ENCODE measurements at regions not wholly inside any gene's neighbourhood (a gene's known extent, or its start where the extent isn't known, plus 50 kb on each side); places are given as distances from the start of the nearest gene placed in this dataset.

DNA sequence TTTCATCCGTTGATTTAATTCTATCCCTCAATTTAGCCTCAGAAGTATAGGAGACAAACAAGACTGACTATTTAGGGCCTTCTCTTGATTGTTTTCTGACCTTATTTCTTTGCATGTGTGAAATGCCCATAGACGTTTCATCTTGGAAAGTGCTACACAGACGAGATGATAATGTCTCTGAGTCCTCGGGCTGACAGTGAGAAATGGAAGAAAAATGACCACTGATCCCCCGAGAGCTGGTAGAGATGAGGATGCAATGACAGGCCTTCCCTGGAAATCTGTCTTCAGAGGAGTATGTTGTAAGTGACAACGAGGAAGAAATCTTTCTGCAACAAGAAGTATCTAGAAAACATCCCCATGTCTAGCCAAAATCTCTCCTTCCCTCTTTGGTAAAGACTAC is 522.9 kb downstream of the HAPSTR1 start:
- H3K9me3 ChIP-seq (ENCODE audit: control insufficient read depth, low read length) = no peaks in the 10 kb centered on the region
- Mint-ChIP-seq H3K4me3 (no peak overlapping the region), H3K4me1 (peaks cover 12% of the 10 kb centered on the region), H3K27ac (no peak overlapping the region), H3K27me3 (ENCODE audit: insufficient read depth) (no peaks in the 10 kb centered on the region), H3K36me3 (ENCODE audit: low read depth) (no peaks in the 10 kb centered on the region), H3K9me3 (peaks cover 3% of the 10 kb centered on the region)
- no peak overlapping the region for H3K27ac ChIP-seq (ENCODE audit: low read depth, low read length)
- WGBS, 2 experiments (ENCODE audit: insufficient coverage in 1 of 2, insufficient read length in 1 of 2) = 90 to 93% methylated on average over 5 of the region's 6 CpGs
- H3K27me3 ChIP-seq (ENCODE audit: control insufficient read depth, insufficient read depth, low read length, poor library complexity, severe bottlenecking) = no peaks in the 10 kb centered on the region
- no peaks in the 10 kb centered on the region for H3K36me3 ChIP-seq (ENCODE audit: control insufficient read depth, insufficient read depth, low read length)
- no peak for DNase-seq
- H3K9ac ChIP-seq (ENCODE audit: extremely low read depth, low read length, poor library complexity, severe bottlenecking) = no peak overlapping the region
- TF ChIP-seq, protein P1, sequence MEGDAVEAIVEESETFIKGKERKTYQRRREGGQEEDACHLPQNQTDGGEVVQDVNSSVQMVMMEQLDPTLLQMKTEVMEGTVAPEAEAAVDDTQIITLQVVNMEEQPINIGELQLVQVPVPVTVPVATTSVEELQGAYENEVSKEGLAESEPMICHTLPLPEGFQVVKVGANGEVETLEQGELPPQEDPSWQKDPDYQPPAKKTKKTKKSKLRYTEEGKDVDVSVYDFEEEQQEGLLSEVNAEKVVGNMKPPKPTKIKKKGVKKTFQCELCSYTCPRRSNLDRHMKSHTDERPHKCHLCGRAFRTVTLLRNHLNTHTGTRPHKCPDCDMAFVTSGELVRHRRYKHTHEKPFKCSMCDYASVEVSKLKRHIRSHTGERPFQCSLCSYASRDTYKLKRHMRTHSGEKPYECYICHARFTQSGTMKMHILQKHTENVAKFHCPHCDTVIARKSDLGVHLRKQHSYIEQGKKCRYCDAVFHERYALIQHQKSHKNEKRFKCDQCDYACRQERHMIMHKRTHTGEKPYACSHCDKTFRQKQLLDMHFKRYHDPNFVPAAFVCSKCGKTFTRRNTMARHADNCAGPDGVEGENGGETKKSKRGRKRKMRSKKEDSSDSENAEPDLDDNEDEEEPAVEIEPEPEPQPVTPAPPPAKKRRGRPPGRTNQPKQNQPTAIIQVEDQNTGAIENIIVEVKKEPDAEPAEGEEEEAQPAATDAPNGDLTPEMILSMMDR (conservative IDR thresholded peaks at IDR 0.05) = no peak
- no peak overlapping the region for H3K4me3 ChIP-seq (ENCODE audit: low read length)
- no peaks in the 10 kb centered on the region for H3K4me1 ChIP-seq (ENCODE audit: control insufficient read depth, insufficient read depth, low read length)

DNA sequence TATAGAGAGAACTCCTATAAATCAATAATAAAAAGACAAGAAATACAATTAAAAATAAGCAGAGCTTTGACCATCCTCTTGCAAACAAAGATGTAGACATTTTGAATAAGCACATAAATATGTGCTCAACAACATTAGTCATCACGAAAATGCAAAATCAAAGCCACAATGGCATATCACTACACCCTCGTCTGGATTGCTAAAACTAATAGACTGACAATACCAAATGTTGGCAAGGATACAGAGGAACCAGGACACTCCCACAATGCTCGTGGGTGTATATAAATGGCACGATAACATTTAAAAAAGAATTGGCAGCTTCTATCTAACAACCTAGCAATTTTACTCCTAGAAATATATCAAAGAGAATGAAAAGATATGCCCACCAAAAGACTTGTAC is 530.8 kb downstream of the HAPSTR1 start:
- no peak overlapping the region for H3K9ac ChIP-seq (ENCODE audit: extremely low read depth, low read length, poor library complexity, severe bottlenecking)
- H3K9me3 Mint-ChIP-seq = peaks cover 18% of the 10 kb centered on the region
- H3K9me3 ChIP-seq (ENCODE audit: control insufficient read depth, low read length) = no peaks in the 10 kb centered on the region
- no peaks in the 10 kb centered on the region for H3K27me3 ChIP-seq (ENCODE audit: control insufficient read depth, insufficient read depth, low read length, poor library complexity, severe bottlenecking)
- no peak for DNase-seq
- H3K36me3 Mint-ChIP-seq (ENCODE audit: low read depth) = peaks cover 3% of the 10 kb centered on the region
- H3K4me3 Mint-ChIP-seq = no peak overlapping the region
- no peaks in the 10 kb centered on the region for H3K36me3 ChIP-seq (ENCODE audit: control insufficient read depth, insufficient read depth, low read length)
- TF ChIP-seq, protein P1 (conservative IDR thresholded peaks at IDR 0.05) = no peak
- no peak overlapping the region for H3K27ac Mint-ChIP-seq
- no peak overlapping the region for H3K4me3 ChIP-seq (ENCODE audit: low read length)
- H3K4me1 ChIP-seq (ENCODE audit: control insufficient read depth, insufficient read depth, low read length) = no peaks in the 10 kb centered on the region
- 88 to 97% methylated on average over 4 of the region's 4 CpGs for WGBS, 2 experiments (ENCODE audit: insufficient coverage in 1 of 2, insufficient read length in 1 of 2)
- H3K27me3 Mint-ChIP-seq (ENCODE audit: insufficient read depth) = no peaks in the 10 kb centered on the region
- no peaks in the 10 kb centered on the region for H3K4me1 Mint-ChIP-seq
- no peak overlapping the region for H3K27ac ChIP-seq (ENCODE audit: low read depth, low read length)

DNA sequence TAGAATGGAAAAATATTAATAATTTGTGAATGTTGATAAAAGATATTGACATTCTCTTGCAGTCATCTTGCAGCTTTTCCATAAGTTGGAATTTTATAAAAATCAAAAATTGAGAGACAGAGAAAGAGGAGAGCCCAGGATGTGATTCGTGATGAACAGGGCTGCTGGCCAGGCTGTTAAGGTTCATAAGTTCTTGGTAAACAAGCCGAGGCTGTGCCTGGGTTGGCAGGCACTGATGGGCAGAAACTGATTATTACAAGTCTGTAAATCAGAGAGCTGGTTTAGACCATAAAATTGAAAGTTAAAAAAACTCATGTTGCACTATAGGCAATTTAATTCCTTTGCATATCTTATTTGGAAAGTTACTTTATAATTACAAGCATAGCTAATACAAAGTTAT is 533.7 kb downstream of the HAPSTR1 start:
- WGBS, 2 experiments (ENCODE audit: insufficient coverage in 1 of 2, insufficient read length in 1 of 2) = 88 to 96% methylated on average over 2 of the region's 2 CpGs
- Histone ChIP-seq H3K27ac (ENCODE audit: low read depth, low read length) (no peak overlapping the region), H3K4me3 (ENCODE audit: low read length) (no peak overlapping the region), H3K9me3 (ENCODE audit: control insufficient read depth, low read length) (no peaks in the 10 kb centered on the region), H3K9ac (ENCODE audit: extremely low read depth, low read length, poor library complexity, severe bottlenecking) (no peak overlapping the region), H3K4me1 (ENCODE audit: control insufficient read depth, insufficient read depth, low read length) (no peaks in the 10 kb centered on the region), H3K27me3 (ENCODE audit: control insufficient read depth, insufficient read depth, low read length, poor library complexity, severe bottlenecking) (no peaks in the 10 kb centered on the region), H3K36me3 (ENCODE audit: control insufficient read depth, insufficient read depth, low read length) (no peaks in the 10 kb centered on the region)
- Mint-ChIP-seq H3K27ac (no peak overlapping the region), H3K4me3 (no peak overlapping the region), H3K4me1 (no peaks in the 10 kb centered on the region), H3K27me3 (ENCODE audit: insufficient read depth) (no peaks in the 10 kb centered on the region), H3K9me3 (peaks cover 10% of the 10 kb centered on the region), H3K36me3 (ENCODE audit: low read depth) (no peaks in the 10 kb centered on the region)
- DNase-seq = no peak
- TF ChIP-seq, protein P1 (conservative IDR thresholded peaks at IDR 0.05) = no peak
